ENCODE measurements at regions not wholly inside any gene's neighbourhood (a gene's known extent, or its start where the extent isn't known, plus 50 kb on each side); places are given as distances from the start of the nearest gene placed in this dataset.

DNA sequence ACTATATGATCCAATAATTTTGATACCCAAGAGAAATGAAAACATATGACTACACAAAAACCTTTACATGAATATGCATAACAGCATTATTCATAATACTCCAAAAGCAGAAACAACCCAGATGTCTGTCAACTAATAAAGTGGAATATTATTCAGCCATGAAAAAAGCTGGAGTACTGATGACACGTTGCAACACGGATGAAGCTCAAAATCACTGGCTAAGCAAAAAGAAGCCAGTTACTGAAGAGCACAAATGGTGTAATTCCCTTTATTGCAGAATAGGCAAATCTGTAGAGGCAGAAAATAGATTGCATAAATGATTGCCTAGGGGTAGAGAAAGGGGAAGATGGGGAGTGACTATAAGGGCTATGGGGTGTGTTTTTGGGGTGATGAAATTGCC, 117.6 kb upstream of the FGF3 start:
- FAIRE-seq: no peak
- no peak for TF ChIP-seq CHD2 (IDR thresholded peaks at IDR 0.05; ENCODE audit: low read length)
- TF ChIP-seq KDM4A (IDR thresholded peaks at IDR 0.05; ENCODE audit: low read depth, low read length, severe bottlenecking): no peak
- TF ChIP-seq NRF1 (IDR thresholded peaks at IDR 0.05; ENCODE audit: low read depth, low read length): no peak
- TF ChIP-seq YY1 (IDR thresholded peaks at IDR 0.05; ENCODE audit: low read depth, low read length): no peak
- no peak for TF ChIP-seq CBX5 (IDR thresholded peaks at IDR 0.05; ENCODE audit: low read depth, low read length)
- no peak for TF ChIP-seq BACH1 (IDR thresholded peaks at IDR 0.05; ENCODE audit: low read length)
- TF ChIP-seq SIX5 (IDR thresholded peaks at IDR 0.05; ENCODE audit: low read depth, low read length): no peak
- TF ChIP-seq JUND (IDR thresholded peaks at IDR 0.05; ENCODE audit: low read length): no peak
- TF ChIP-seq GABPA (IDR thresholded peaks at IDR 0.05; ENCODE audit: borderline replicate concordance, insufficient read depth, low read length): no peak
- no peak for TF ChIP-seq SRF (IDR thresholded peaks at IDR 0.05; ENCODE audit: low read depth, low read length)
- TF ChIP-seq RFX5 (IDR thresholded peaks at IDR 0.05; ENCODE audit: borderline replicate concordance, low read depth, low read length): no peak

More for the DNA sequence above, 117.6 kb upstream of the FGF3 start:
- H3K23ac ChIP-seq (ENCODE audit: insufficient read length): no peak overlapping the region
- H3K4ac ChIP-seq (replicated peaks; ENCODE audit: insufficient read length, low read depth, low read length): no peak overlapping the region
- no peak overlapping the region for H2BK12ac ChIP-seq (ENCODE audit: low read depth, low read length)
- H3K18ac ChIP-seq (ENCODE audit: extremely low read depth, low read length): no peak overlapping the region
- no peak overlapping the region for H3K4me2 ChIP-seq (ENCODE audit: insufficient read depth in 1 of 2, low read depth in 2 of 2, low read length in 2 of 2)
- no peak overlapping the region for H2AK5ac ChIP-seq (ENCODE audit: low read depth, low read length)
- no peak overlapping the region for H3K56ac ChIP-seq (replicated peaks; ENCODE audit: insufficient read length, low read depth, low read length)
- H3K36me3 ChIP-seq (ENCODE audit: control insufficient read depth in 2 of 4, insufficient read depth in 4 of 4, low read length in 3 of 4): no peaks in the 10 kb centered on the region
- H4K5ac ChIP-seq (ENCODE audit: insufficient read length, low read depth, low read length): no peak overlapping the region
- no peak for DNase-seq (ENCODE audit: low read depth in 1 of 2, low spot score in 2 of 2)
- no peak overlapping the region for H3K27ac ChIP-seq (ENCODE audit: low read depth, low read length)
- H3K4me3 ChIP-seq (ENCODE audit: extremely low read depth in 1 of 4, insufficient read depth in 2 of 4, low read depth in 3 of 4, low read length in 4 of 4): no peak overlapping the region
- no peak overlapping the region for H2BK20ac ChIP-seq (ENCODE audit: low read length)
- no peaks in the 10 kb centered on the region for H3K23me2 ChIP-seq (ENCODE audit: low read depth, low read length)
- no peak overlapping the region for H2AFZ ChIP-seq (ENCODE audit: low read length)
- H2BK15ac ChIP-seq (ENCODE audit: low read length): no peak overlapping the region
- no peak overlapping the region for H2BK5ac ChIP-seq (ENCODE audit: low read depth, low read length)
- H4K8ac ChIP-seq (ENCODE audit: extremely low read depth, insufficient read depth, low read length): no peak overlapping the region
- WGBS, 2 experiments (ENCODE audit: extremely low coverage in 1 of 2, insufficient coverage in 1 of 2, insufficient read length in 1 of 2, insufficient replicate concordance in 2 of 2, low coverage in 1 of 2, low lambda C conversion rate in 2 of 2, missing lambda C conversion rate in 1 of 2): 93% methylated on average over 2 of the region's 2 CpGs; no CpG with 5 or more reads in 1 of the 2 experiments
- no peaks in the 10 kb centered on the region for H3K9me3 ChIP-seq (ENCODE audit: insufficient read depth in 2 of 2, low read depth in 1 of 2, low read length in 1 of 2)
- H3K9ac ChIP-seq (replicated peaks in 1 of 4; ENCODE audit: extremely low read depth in 1 of 4, low read depth in 3 of 4, low read length in 3 of 4): no peak overlapping the region
- no peak overlapping the region for H2BK120ac ChIP-seq (replicated peaks; ENCODE audit: low read depth, low read length)
- no peak overlapping the region for H4K91ac ChIP-seq (replicated peaks; ENCODE audit: insufficient read length, low read length)
- H3K79me1 ChIP-seq (ENCODE audit: low read depth, low read length): peaks cover 2% of the 10 kb centered on the region; the same call in 1 of the 2 replicates
- H3K79me2 ChIP-seq (ENCODE audit: control insufficient read depth in 1 of 2, insufficient read depth in 2 of 2, low read length in 2 of 2): no peaks in the 10 kb centered on the region
- H3K27me3 ChIP-seq (replicated peaks in 1 of 4; ENCODE audit: control insufficient read depth in 3 of 4, extremely low read depth in 1 of 4, insufficient read depth in 3 of 4, low read length in 3 of 4): peaks cover 0 to under 1% (median under 1%) of the 10 kb centered on the region in 4 experiments; a peak in 1 of 7 replicates
- CTCF ChIA-PET (ENCODE audit: partially characterized antibody): interaction anchor here (1.7 kb wide), 1 partner anchor 9 kb away, joined by 6 read pairs; no protein-coding TSS in a partner anchor
- no peaks in the 10 kb centered on the region for H4K20me1 ChIP-seq (replicated peaks in 1 of 2; ENCODE audit: control insufficient read depth in 1 of 2, insufficient read depth in 2 of 2, low read length in 2 of 2)
- peaks cover 4 to 13% (median 7%) of the 10 kb centered on the region in 4 experiments for H3K4me1 ChIP-seq (replicated peaks in 1 of 4; ENCODE audit: control insufficient read depth in 3 of 4, insufficient read depth in 4 of 4, low read length in 3 of 4)
- POLR2A ChIA-PET (ENCODE audit: partially characterized antibody): no interaction called here
- H3K14ac ChIP-seq (ENCODE audit: insufficient read length): no peak overlapping the region
